Dermis microvascular lymphatic vessel endothelial cell (primary cell): ENCODE measurements at regions not wholly inside any gene's neighbourhood (a gene's known extent, or its start where the extent isn't known, plus 50 kb on each side); places are given as distances from the start of the nearest gene placed in this dataset.

Experiments used
- DNase-seq, 2 donors: peaks; one replicate each; pipeline versions ENCODE4 v3.0.0 to v3.0.0-alpha.2; 2010; ENCODE audit warnings: low read depth in 2 of 2

GRCh38 chr6:91149956-91150705 lies 563.3 kb upstream of the MAP3K7 start:
- no peak for DNase-seq

DNA sequence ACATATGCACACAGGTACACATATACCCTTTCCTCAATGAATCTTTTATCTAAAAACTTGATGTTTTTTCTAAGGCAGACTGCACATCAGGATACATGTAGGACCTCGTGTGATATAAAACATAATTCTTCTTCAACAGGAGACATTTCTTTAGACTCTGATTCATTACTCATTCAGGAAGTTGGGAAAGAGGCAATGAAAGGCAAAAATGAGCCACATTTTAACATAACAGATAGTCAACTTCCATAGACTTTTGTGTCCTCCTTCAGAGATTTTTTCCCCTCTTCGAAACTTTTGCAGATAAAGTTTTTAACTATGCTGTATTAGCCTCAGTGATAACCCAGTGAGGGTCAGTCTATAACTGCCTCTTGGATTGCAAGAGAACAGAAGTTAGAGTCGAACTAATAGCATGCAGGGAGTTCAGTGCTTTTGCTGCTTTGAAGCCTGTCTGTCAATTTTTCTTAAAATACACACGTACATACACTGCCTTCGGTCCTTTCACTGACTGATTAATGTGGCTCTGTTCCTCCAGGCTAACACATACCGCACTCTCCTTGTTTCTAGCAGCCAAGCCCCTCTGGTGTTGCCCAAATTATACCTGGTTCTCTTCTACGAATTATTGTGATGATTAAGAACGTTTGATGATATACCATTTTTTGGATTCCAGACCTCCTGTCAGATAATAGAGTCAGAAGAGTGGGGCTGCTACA lies 562.5 kb upstream of the MAP3K7 start:
- DNase-seq = no peak

GRCh38 chr6:91144126-91144525 lies 557.3 kb upstream of the MAP3K7 start:
- DNase-seq = no peak

GRCh38 chr6:91142154-91142553 lies 555.3 kb upstream of the MAP3K7 start:
- DNase-seq = no peak

DNA sequence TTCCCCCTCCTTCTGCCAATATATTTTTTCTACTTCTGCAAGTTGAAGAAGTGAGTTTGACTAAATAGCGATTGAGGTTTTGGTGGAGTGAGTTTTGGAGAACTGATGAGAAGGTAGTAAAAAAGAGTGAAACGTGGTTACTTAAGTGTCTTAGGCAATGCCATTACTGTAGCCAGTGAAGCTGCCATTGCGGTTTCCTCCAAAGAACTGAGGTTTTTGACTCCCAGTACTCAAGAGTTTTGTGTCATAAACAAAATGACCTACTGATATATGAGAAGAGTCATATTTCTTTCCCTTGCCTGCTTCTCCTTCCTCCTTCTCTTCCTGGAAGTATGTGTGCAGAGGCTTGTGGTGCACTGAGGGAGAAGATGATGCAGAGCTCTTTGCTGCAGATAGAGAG lies 554.5 kb upstream of the MAP3K7 start:
- no peak for DNase-seq

GRCh38 chr6:91140449-91140848 lies 553.6 kb upstream of the MAP3K7 start:
- no peak for DNase-seq

GRCh38 chr6:91137286-91137685 lies 550.4 kb upstream of the MAP3K7 start:
- DNase-seq = no peak

DNA sequence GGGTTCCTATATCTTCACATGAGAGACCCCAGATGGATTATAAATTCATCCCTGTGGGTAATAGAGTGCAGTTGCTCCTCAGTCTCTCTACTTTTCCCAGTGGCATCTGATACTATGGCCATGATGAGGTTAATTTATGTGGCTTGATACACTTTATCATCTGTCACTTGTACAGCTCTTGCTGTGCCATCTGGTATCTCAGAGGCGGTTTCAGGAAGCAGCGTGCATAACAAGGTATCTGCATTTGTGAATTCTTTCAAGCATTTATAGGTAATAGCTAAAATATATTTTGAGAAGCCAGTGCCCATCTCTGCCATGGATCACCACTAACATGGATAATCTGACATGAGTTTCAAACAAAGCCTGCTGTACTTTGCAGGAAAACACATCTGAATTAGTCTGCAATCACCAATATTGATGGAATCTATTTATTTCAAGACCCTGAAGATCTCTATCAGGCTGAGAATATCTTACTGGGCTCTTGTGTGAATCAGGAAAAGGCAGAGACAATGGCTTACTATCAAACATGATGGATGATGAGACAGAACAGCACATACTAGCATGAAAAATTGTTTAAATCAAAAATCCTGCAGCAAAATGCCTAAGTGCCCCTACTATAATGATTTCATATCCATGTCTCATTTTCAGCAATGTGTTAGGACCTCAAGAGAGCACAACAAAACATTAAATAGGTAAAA lies 548.7 kb upstream of the MAP3K7 start:
- no peak for DNase-seq

DNA sequence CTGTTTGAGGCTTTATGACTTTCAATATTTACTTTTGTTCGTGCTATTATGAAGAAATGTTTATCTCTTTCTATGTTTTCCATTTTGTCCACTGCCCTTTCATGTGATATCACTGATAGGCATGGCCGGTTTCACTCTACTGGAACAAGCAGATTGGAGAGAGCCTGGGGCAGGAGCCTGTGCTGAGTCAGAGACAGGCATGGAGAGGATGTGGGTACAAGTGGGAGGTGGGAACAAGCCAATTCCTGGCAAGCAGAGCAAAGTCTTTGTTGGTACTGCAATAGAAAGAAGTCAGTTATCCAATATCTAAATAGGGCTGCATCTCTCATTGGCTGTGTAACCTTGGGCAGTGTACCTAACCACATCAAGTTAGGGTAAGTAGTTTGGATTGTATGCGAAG lies 545.6 kb upstream of the MAP3K7 start:
- DNase-seq = no peak

DNA sequence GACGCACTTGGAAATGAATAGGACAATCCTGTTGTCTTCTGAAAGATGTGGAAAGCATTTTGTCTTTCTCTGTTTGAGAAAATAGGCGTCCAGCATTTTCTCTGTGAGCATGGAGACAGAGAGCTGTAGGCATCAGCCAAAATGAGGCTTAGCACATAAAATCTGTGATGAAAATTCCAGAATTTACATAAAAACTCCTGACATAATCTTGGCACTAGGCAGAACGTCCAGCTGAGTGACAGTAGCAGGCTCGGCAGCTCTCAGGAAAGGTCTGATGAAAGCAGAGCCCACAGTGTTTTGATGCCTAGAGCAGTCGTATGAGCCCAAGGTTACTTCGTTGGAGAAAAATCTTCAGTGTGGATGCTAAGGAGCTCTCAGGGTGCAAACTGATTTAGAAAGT lies 543.3 kb upstream of the MAP3K7 start:
- DNase-seq = no peak

- DNase-seq = no peak
Observed at GRCh38 chr6:91127752-91128151, 540.9 kb upstream of the MAP3K7 start.

- no peak for DNase-seq
Observed at GRCh38 chr6:91126876-91127275, 540.0 kb upstream of the MAP3K7 start.

- DNase-seq = no peak
Observed at GRCh38 chr6:91117550-91117949, 530.7 kb upstream of the MAP3K7 start.

- no peak for DNase-seq
Observed at GRCh38 chr6:91114123-91114708, 527.3 kb upstream of the MAP3K7 start.

GRCh38 chr6:91106083-91106482 lies 519.2 kb upstream of the MAP3K7 start:
- DNase-seq = no peak

- DNase-seq = no peak
Observed at GRCh38 chr6:91105532-91105931, 518.7 kb upstream of the MAP3K7 start.

GRCh38 chr6:91099479-91099878 lies 512.6 kb upstream of the MAP3K7 start:
- DNase-seq = no peak

DNA sequence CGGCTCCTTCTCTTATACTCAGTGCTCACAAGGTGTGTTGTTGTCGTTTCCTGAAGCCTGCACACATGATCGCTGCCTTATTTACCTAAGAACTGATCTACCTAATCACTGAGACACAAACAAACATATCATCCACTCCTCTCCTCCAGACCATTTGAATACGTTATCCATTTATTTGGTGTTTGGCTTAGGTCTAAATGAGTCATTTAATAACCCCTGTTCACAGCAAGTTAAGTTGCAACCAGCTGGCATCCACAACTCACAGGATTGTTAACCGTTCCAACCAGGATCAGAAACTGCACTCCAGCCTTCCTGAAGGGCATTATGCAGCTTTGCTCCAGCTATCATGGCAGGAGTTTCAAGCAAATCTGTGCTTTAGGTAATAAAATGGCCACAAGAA lies 511.1 kb upstream of the MAP3K7 start:
- DNase-seq = no peak

GRCh38 chr6:91097364-91097763 lies 510.5 kb upstream of the MAP3K7 start:
- DNase-seq = no peak

DNA sequence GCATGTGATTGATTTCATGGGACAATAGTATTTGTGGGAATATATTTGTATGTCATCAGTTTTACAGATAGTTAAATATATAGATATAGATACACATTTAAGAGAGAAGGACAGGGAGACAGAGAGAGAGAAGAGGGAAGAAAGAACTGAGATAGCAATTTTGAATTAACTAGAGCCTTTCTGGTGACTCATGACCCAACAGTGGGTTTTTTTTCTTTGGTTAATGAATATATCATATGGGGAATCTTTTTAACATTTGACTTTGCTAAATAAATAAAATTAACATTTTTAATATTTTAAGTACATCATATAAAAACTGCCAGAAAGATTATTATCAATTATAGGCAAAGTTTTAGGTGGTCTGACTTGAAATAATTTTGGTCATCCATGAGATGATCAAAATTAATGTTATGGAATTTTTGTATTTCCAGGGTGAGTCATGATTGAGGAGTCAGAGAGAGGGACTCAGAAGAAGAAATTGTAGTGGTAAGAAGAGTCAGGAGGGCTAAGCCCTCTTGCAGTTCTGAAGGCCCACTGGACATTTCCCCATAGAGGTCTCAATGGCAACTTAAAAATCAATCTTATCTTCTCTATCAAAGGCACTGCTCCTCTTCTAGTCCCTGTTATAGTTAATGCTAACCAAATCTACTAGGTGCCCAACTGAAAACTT lies 508.1 kb upstream of the MAP3K7 start:
- DNase-seq = no peak

DNA sequence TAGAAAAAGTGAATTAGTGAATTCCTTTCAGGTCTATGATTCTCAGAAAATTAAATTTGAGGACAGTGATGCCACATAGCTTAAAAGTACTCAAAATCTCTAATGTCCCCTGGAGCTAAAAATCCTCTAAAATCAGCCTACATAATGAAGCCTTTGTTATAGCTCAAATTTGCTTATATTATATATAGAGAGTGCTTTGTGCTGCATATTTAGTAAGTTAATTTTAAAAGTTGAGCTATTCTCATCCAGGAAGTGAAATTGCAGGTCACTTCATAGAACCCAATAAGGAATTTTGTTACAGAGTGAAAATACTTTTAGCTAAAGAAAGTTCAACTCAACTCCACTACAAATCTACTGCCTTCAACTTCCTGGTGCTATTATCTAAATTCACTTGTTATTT lies 507.5 kb upstream of the MAP3K7 start:
- no peak for DNase-seq

DNA sequence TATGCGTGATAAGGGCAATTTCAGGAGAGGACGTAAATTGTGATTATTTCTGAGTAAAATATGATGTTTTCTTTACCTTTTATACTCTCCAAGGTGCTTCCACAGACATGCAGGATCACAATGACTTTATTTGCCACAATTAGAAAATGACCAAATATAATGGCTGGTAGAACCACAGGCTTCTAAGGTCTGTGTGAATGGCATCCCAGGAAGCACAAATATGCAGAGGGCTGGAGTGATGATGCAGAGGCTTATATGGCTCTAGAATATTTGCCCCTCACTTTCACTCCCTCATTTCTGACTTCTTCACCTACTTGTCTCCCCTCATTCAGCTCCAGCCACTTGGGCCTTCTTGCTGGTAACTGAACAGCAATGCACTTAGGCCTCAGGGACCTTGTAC lies 502.1 kb upstream of the MAP3K7 start:
- no peak for DNase-seq
